PFSK-1 (cell line): ENCODE measurements at regions not wholly inside any gene's neighbourhood (a gene's known extent, or its start where the extent isn't known, plus 50 kb on each side); places are given as distances from the start of the nearest gene placed in this dataset.

Experiments
- SIN3A ChIP-seq: IDR thresholded peaks from 2 replicates; pipeline ENCODE4 v1.6.1; 2012; ENCODE audit warnings: mild to moderate bottlenecking, low read length, moderate library complexity, borderline replicate concordance; ENCODE audit not compliant: insufficient read depth
- TAF1 ChIP-seq: IDR thresholded peaks from 2 replicates; pipeline ENCODE4 v1.6.1; 2012; ENCODE audit warnings: low read length, control low read depth, borderline replicate concordance; ENCODE audit not compliant: insufficient read depth
- TF ChIP-seq, protein P1 (sequence below), 2 experiments: IDR thresholded peaks; 2 replicates each; pipeline versions ENCODE4 v1.6.1 to v1.8.0; 2011 to 2012; ENCODE audit warnings: low read depth in 2 of 2, low read length in 2 of 2, control low read depth in 1 of 2, inconsistent platforms in 1 of 2, mild to moderate bottlenecking in 1 of 2, moderate library complexity in 1 of 2; ENCODE audit not compliant: insufficient read depth in 1 of 2

DNA sequence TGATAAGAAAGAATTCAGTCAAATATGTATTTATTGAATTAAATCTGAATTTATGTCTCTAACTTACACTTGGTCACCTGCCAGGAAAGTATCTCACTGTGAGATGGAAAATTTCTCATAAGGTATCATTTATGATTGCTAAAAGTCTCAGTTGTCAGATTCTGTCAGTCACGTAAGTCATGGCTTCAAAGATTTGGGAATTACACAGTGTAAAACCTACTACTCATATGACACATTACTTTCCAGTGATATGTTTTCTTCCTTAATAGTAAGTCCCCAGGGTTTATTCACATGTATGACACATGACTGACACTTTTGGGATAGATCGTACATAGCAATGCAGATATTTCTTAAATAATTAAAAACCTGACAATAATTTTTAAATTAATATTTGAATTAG lies 792.2 kb downstream of the PLOD2 start:
- TF ChIP-seq TAF1 (no peak), SIN3A (no peak)
- TF ChIP-seq, protein P1, sequence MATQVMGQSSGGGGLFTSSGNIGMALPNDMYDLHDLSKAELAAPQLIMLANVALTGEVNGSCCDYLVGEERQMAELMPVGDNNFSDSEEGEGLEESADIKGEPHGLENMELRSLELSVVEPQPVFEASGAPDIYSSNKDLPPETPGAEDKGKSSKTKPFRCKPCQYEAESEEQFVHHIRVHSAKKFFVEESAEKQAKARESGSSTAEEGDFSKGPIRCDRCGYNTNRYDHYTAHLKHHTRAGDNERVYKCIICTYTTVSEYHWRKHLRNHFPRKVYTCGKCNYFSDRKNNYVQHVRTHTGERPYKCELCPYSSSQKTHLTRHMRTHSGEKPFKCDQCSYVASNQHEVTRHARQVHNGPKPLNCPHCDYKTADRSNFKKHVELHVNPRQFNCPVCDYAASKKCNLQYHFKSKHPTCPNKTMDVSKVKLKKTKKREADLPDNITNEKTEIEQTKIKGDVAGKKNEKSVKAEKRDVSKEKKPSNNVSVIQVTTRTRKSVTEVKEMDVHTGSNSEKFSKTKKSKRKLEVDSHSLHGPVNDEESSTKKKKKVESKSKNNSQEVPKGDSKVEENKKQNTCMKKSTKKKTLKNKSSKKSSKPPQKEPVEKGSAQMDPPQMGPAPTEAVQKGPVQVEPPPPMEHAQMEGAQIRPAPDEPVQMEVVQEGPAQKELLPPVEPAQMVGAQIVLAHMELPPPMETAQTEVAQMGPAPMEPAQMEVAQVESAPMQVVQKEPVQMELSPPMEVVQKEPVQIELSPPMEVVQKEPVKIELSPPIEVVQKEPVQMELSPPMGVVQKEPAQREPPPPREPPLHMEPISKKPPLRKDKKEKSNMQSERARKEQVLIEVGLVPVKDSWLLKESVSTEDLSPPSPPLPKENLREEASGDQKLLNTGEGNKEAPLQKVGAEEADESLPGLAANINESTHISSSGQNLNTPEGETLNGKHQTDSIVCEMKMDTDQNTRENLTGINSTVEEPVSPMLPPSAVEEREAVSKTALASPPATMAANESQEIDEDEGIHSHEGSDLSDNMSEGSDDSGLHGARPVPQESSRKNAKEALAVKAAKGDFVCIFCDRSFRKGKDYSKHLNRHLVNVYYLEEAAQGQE (IDR thresholded peaks at IDR 0.05; ENCODE audit: insufficient read depth in 1 of 2, low read depth in 2 of 2, low read length in 2 of 2): no peak
